ENCODE measurements at regions not wholly inside any gene's neighbourhood (a gene's known extent, or its start where the extent isn't known, plus 50 kb on each side); places are given as distances from the start of the nearest gene placed in this dataset.

GRCh38 chr10:4710858-4711257 lies 115.1 kb upstream of the AKR1E2 start:
- ChIA-PET CTCF (no interaction called here), POLR2A (no interaction called here)
- DNase-seq (ENCODE audit: low read depth, low spot score) (no peak), ATAC-seq (no peak)
- intact Hi-C loops (cut with micrococcal nuclease; ENCODE audit: unreplicated experiment) = no loop called here
- H3K27me3 ChIP-seq (ENCODE audit: control insufficient read depth, insufficient read depth, low read length) = no peaks in the 10 kb centered on the region
- no TSS peak for BruUV-seq (replicated peaks)
- H3K9me3 ChIP-seq (ENCODE audit: control insufficient read depth, insufficient read depth, low read depth, low read length) = peaks cover 38% of the 10 kb centered on the region; the same call in 1 of the 2 replicates
- H3K4me3 ChIP-seq (ENCODE audit: low read depth in 2 of 2, low read length in 2 of 2) = no peak overlapping the region
- H3K36me3 ChIP-seq (ENCODE audit: control insufficient read depth, insufficient read depth, low read length) = no peaks in the 10 kb centered on the region
- TF ChIP-seq REST (IDR thresholded peaks at IDR 0.05; ENCODE audit: insufficient read depth in 1 of 2, low read depth in 2 of 2, low read length in 1 of 2) = no peak
- TF ChIP-seq POLR2AphosphoS5 (IDR thresholded peaks at IDR 0.05; ENCODE audit: low read depth, low read length) = no peak
- no peak for TF ChIP-seq SIN3A (IDR thresholded peaks at IDR 0.05; ENCODE audit: borderline replicate concordance, insufficient read depth, low read depth, low read length)
- H3K4me1 ChIP-seq (ENCODE audit: control insufficient read depth, insufficient read depth, low read length) = no peaks in the 10 kb centered on the region
- in situ Hi-C loops (cut with HindIII; ENCODE audit: low pct_unique_long_range_greater_than_20kb, low sequenced_read_pairs) = no loop called here
- peak overlapping the region; percentile 61; the same call in 1 of the 2 replicates for H3K27ac ChIP-seq (ENCODE audit: low read length)

GRCh38 chr10:4708123-4708759 lies 117.8 kb upstream of the AKR1E2 start:
- DNase-seq (ENCODE audit: low read depth, low spot score) = no peak
- intact Hi-C loops (cut with micrococcal nuclease; ENCODE audit: unreplicated experiment) = no loop called here
- peaks cover 9% of the 10 kb centered on the region; the same call in 1 of the 2 replicates for H3K4me1 ChIP-seq (ENCODE audit: control insufficient read depth, insufficient read depth, low read length)
- H3K36me3 ChIP-seq (ENCODE audit: control insufficient read depth, insufficient read depth, low read length) = no peaks in the 10 kb centered on the region
- H3K9me3 ChIP-seq (ENCODE audit: control insufficient read depth, insufficient read depth, low read depth, low read length) = peaks cover 42% of the 10 kb centered on the region; the same call in 1 of the 2 replicates
- TF ChIP-seq TCF7L2 (IDR thresholded peaks at IDR 0.05; ENCODE audit: low read depth, low read length) (no peak), CTCF (IDR thresholded peaks at IDR 0.05) (peak; percentile 28)
- BruUV-seq (replicated peaks) = no TSS peak
- no peak overlapping the region for H3K4me3 ChIP-seq (ENCODE audit: low read depth in 2 of 2, low read length in 2 of 2)
- in situ Hi-C loops (cut with HindIII; ENCODE audit: low pct_unique_long_range_greater_than_20kb, low sequenced_read_pairs) = no loop called here
- H3K27me3 ChIP-seq (ENCODE audit: control insufficient read depth, insufficient read depth, low read length) = no peaks in the 10 kb centered on the region
- ChIA-PET CTCF (no interaction called here), POLR2A (no interaction called here)
- ATAC-seq = no peak
- peak overlapping the region; percentile 94; the same call in 1 of the 2 replicates for H3K27ac ChIP-seq (ENCODE audit: low read length)

GRCh38 chr10:4707221-4707620 lies 118.8 kb upstream of the AKR1E2 start:
- peaks cover 42% of the 10 kb centered on the region; the same call in 1 of the 2 replicates for H3K9me3 ChIP-seq (ENCODE audit: control insufficient read depth, insufficient read depth, low read depth, low read length)
- in situ Hi-C loops (cut with HindIII; ENCODE audit: low pct_unique_long_range_greater_than_20kb, low sequenced_read_pairs) (no loop called here), intact Hi-C loops (cut with micrococcal nuclease; ENCODE audit: unreplicated experiment) (no loop called here)
- ATAC-seq (no peak), DNase-seq (ENCODE audit: low read depth, low spot score) (no peak)
- CTCF ChIA-PET = no interaction called here
- H3K27ac ChIP-seq (ENCODE audit: low read length) = peak overlapping the region; percentile 94
- no peak overlapping the region for H3K4me3 ChIP-seq (ENCODE audit: low read depth in 2 of 2, low read length in 2 of 2)
- H3K27me3 ChIP-seq (ENCODE audit: control insufficient read depth, insufficient read depth, low read length) = no peaks in the 10 kb centered on the region
- TF ChIP-seq SIN3A (IDR thresholded peaks at IDR 0.05; ENCODE audit: borderline replicate concordance, insufficient read depth, low read depth, low read length) = no peak
- peaks cover 9% of the 10 kb centered on the region; the same call in 1 of the 2 replicates for H3K4me1 ChIP-seq (ENCODE audit: control insufficient read depth, insufficient read depth, low read length)
- BruUV-seq (replicated peaks) = no TSS peak
- POLR2A ChIA-PET = no interaction called here
- H3K36me3 ChIP-seq (ENCODE audit: control insufficient read depth, insufficient read depth, low read length) = no peaks in the 10 kb centered on the region

Measured in Panc1 (cell line).